Urothelium cell line (cell line): ENCODE measurements at regions not wholly inside any gene's neighbourhood (a gene's known extent, or its start where the extent isn't known, plus 50 kb on each side); places are given as distances from the start of the nearest gene placed in this dataset.
"Not testable (repeated sequence)": the region's sequence is repeated elsewhere in the genome, so short reads cannot be mapped to it uniquely, and the experiment has no call there.

Experiments
- DNase-seq: peaks from one replicate; pipeline ENCODE4 v3.0.0; 2011; ENCODE audit warnings: low spot score, mixed read lengths
- FAIRE-seq: peaks from 2 replicates; lab custom pipeline; 2011; peaks lifted over from hg19 to GRCh38; lab: Jason Lieb, UNC

DNA sequence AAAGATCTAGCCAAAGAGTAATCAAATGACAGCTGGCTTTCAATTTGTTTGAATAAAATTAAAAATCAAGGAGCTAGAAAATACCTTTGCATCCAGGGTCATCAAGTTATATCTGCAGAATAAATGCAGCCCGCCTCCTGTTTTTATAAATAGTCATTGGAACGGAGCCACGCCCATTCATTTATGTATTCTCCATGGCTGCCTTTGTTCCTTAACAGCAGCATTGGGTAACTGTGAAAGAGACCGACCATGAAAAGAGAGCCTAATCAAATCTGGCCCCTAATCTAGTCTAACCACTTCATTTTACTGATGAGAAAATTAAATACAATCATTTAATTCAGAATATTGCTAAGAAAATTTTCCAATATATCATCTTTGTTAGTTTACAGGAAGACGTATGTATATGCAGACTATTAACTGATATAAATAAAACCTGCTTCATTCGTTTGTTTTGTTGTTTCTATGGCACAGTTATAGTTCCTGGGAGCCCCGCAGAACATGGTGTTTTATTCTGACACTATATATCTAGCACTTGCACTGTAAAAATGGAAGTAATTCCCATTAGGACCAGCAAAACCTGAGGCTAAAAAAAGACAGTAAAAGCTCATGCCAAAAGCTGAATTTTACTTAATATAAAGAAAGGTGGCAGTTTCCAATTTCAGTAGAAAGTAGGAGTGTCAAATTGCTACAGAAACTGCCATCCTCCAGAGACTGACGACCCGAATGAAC, 111.8 kb upstream of the PALMD start:
- DNase-seq (no peak), FAIRE-seq (no peak)

DNA sequence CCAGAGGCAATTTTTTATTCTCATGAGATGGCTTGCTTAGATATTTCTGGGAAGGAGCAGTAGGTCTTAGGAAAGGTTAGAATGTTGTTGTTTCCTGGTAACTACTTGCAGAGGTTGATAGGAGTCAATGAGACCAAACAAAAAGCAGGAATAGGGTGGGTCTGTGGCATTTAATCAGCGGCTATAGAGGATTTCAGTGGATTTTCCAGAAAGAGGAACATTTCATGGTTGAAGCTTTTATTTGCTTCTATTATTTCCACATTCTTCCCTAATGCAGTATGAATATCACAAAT, 111.3 kb upstream of the PALMD start:
- FAIRE-seq (no peak), DNase-seq (no peak)

DNA sequence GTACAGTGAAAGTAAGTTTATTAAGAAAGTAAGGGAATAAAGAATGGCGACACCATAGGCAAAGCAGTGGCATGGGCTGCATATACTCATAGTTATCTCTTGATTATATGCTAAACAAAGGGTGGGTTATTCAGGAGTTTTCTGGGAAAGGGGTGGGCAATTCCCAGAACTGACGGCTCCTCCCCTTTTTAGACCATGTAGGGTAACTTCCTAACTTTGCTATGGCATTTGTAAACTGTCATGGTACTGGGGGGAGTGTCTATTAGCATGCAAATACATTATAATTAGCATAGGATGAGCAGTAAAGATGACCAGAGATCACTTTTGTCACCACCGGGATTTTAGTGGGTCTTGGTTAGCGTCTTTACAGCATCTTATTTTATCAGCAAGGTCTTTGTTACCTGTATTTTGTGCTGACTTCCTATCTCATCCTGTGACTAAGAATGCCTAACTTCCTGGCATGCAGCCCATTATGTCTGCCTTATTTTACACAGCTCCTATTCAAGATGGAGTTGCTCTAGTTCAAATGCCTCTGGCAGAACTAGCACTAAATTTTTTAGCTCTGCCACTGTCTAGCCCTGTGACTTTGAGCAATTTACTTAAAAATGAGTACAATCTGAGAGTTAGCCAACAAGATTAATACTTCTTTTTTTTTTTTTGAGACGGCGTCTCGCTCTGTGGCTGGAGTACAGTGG, 110.3 kb upstream of the PALMD start:
- FAIRE-seq (no peak), DNase-seq (no peak)

DNA sequence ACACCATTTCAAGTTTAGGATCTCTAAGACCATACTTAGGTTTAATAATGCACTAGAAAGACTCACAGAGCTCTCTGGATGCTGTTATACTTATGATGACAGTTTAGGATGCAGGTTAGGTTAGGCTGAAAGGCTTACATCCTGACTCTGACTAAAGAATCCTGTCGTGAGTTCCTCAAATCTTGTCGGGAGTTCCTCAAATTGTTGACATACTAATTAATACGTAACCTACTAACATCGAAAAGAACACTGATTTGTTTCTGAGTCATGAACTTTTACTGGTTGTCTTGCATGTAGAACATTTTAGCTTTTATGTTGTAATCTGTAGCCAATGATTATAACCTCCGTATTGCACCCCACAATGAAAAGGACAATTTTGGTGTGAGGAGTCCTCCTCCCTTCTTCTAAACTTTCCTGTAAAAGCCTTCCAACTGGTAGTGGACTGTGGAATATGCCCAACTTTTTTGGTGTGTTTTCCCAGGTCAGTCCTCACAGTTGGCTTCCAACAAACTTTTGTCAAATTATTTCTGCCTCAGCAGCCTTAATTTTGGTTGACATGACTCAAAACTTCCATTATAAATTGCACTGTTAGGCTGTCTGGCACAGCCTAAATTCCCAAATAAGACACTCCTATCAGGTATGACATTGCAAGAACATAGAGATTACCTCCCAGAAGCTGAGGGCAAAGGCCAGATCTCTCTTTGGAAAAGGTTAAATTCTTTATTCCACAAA, 107.9 kb upstream of the PALMD start:
- FAIRE-seq: no peak

DNA sequence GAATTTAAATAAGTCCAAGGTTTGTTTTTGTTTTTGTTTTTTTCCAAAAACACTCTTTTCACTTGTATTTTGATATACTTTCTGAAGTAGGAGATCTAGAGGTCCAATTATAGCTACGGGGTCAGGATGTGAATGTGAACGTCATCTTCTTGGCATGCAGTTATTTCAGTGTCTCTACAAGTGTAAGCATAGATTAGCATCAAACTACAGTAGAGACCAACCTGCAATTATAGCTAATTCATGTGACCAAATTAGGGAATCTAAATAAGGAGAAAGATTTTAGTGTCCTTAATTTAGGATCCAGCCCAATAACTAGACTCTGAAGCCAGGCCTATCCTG, 107.3 kb upstream of the PALMD start:
- no peak for DNase-seq
- no peak for FAIRE-seq

More for the DNA sequence above, 107.9 kb upstream of the PALMD start:
- no peak for DNase-seq

DNA sequence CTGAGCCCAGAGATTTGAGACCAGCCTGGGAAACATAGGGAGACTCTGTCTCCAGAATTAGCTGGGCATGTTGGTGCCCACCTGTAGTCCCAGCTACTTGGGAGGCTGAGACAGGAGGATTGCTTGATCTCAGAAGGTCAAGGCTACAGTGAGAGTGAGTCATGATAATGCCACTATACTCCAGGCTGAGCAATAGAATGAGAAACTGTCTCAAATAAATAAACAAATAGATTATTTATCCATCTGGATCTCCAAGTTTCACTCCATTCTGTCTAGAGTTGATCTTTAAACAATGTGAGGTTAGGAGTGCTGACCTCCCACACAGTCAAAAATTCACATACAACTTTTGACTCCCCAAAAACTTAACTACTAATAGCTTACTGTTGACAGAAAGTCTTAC, 106.8 kb upstream of the PALMD start:
- no peak for DNase-seq
- no peak for FAIRE-seq

DNA sequence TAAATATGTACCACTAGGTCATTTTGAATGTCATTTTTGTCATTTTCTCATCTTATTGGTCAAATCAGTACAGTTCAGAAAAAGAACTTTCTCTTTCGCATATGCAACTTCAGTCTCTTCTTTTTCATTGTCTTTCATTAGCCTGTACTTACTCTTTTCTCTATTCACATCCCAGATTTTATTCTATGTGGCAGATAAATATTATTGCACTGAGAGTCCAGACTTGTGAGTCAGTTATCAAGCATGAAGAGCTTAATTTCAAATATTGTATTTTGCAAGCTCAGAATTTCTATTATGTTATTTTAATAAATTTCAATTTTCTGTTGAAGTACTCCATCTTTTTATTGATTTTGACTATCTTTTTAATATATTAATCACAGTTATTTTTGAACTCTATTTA, 105.2 kb upstream of the PALMD start:
- FAIRE-seq (no peak), DNase-seq (no peak)

DNA sequence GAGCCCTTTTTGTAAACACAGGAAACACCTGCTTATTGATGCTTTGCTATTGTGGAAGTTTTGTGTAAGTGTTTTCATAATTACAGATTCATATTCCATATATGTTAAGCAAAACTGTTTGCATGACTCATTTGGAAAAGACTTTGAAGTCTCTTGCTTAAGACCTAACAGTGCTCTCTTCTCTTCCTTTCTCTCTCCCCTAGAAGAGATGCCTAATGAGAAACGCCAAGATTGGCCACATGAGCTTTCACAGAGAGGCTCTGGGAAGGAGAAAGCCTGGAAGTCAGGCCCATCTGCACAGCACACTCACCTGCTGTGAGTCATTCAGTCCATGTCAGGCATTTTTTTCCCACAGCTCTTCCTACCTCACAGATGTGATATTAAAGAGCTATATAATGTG, 101.6 kb upstream of the PALMD start:
- DNase-seq (peak; percentile 14), FAIRE-seq (no peak)

DNA sequence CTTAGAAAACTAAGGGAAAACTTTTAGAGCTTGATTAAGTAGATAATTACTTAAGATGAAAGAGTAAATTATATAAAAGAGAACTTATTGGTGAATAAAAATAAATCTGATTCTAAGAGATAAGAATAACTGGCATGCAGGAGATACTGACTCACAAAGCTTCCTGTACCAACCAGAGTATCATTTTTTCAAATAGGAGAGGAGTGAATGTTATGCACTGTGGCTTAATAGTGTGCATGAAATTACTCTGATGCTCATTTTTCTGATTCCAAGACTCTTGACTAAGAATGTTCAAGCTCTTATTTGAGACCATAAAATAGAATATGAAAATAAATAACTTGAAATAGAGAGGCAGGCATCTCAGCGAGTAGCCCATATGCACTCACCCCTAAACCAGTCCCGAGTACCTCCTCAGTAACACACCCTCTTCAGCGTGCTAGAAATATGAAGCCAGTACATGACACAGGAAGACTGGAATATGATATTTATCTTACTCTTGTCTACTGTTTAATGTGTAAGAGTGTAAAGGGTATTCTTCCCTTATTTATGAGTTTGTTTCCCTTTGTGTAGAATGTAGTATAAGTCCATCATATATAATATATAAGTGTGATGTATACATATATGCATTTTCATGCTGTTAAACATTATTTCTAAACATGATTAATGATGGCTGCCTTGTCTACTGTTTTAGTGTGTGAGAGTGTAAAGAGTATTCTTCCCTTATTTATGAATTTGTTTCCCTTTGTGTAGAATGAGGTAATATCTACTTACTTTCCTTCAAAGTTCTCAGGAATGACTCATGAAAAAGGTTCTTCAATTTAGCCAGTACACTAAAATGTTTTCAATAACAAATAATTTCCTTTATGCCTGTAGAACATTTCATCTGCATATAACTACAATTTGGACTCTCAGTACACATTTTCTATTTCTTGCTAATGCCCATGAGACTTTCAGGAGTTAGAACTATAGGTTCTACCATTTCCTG, 99.2 kb upstream of the PALMD start:
- DNase-seq (no peak), FAIRE-seq (no peak)

DNA sequence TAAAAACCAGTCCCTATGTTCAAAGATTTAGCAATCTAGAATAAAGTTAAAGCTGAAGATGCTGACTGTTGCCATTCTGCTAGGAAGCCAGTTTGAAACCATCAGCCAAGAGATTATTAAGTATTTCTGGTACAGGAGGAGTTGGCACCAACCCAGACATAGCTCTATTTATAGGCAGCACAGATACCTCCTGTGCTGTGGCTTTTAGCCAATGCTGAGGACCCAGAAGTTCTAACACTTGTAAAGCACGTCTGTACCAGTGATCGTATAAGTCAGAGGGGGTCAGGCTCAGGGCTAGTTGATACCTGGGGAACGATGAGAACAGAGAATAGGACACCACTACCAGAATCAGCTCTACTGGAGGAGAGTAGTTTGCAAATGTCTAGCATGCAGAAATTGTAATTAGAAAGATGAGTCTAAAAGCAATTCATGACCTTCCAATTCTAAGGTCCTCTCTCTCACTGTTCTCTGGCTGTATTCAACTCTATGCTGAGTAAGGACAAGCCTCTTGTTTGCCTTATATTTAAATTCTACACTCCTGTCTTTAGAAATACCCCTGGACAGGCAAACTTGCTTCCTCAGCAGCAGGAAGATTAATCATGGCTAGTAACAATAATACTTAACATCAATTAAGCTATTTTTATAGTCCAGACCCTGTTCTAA, 96.8 kb upstream of the PALMD start:
- FAIRE-seq (no peak), DNase-seq (no peak)

DNA sequence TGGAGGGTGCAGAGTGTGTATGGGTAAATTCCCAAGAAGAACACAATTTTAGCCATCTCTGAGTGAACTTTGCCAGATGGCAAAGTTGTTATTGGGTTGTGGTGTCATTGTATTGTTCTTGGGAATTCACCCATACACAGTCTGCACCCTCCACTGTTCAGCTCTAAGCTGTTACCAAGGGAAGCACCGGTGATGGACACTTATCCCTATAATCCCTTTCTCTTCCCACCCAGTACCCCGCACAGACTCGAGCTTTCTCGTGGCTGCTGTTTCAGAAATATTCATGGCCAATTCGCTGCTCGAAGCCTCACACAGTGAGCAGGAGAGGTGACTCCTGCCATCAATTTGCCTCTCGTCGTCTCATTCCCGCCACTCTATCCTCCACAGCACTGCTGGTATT, 95.7 kb upstream of the PALMD start:
- FAIRE-seq (no peak), DNase-seq (no peak)

DNA sequence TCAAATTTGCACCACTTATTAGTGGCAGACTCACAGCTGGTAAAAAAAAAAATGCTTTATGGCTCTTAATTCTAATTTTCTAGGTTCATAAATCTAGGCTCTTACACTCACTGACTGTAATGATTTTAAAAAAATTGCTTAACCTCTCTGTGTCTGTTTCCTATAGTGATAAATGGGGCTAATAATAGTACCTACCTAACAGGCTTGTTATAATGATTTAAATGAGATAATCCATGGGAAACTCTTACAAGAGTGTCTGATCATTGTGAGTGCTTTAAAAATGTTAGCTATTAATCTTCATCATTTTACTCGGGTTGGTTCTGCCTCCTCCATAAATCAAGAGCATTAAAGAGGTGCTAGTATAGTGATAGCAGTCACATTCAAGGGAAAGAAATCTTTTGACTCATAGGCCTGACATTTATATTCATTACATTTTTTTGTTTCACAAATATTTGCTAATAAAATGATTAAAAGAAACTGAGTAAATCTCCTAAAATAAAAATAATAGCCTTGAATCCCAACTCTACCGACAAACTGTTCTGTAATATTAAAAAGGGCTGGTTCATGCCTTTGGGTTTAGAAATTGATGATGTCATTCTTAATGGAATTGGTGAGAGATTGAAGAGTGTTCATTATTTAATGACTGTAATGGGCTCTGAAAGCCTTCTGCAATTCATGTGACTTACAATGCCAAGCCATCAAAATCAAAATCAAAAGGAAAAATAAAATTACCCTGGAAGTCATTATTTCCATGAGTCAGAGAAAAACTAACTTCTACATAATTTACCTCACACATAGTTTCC, 93.9 kb upstream of the PALMD start:
- no peak for DNase-seq
- no peak for FAIRE-seq

DNA sequence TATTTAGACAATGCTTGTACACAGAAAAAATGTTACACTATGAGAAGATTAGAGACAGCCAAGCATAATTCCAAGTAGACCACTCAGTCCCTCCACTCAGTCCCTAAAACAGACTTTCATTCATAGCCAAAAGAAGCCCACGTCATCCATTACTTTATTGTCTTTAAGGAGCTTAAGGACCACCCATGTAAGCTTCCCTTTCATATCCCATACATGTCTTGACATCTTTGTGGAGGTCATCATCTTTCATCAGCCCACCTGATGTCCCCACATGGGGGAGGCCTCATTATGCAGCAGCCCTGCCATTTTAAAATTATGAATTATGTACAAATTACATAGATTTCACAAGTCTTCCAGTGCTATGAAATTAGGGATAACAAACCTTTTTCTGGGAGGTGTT, 92.6 kb upstream of the PALMD start:
- DNase-seq (no peak), FAIRE-seq (no peak)

DNA sequence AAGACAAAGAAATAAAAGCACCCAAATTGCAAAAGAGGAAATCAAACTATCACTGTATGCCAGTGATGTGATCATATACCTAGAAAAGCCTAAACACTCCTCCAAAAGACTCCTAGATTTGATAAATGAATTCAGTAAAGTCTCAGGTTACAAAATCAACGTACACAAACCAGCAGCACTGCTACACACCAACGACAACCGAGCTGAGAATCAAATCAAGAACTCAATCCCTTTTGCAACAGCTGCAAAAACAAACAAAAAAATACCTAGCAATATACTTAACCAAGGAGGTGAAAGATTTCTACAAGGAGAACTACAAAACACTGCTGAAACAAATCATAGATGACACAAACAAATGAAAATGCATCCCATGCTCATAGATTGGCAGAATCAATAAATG, 92.1 kb upstream of the PALMD start:
- FAIRE-seq, DNase-seq: not testable (repeated sequence)

DNA sequence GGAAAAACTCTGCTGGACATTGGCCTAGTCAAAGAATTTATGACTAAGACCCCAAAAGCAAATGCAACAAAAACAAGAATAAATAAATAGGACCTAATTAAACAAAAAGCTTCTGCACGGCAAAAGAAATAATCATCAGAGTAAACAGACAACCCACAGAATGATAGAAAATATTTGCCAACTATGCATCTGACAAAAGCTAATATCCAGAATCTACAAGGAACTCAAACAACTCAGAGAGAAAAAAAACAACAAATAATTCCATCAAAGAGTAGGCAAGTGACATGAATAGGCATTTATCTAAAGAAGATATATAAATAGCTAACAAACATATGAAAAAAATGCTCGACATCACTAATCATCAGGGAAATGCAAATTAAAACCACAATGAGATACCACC, 91.2 kb upstream of the PALMD start:
- no peak for FAIRE-seq
- no peak for DNase-seq

DNA sequence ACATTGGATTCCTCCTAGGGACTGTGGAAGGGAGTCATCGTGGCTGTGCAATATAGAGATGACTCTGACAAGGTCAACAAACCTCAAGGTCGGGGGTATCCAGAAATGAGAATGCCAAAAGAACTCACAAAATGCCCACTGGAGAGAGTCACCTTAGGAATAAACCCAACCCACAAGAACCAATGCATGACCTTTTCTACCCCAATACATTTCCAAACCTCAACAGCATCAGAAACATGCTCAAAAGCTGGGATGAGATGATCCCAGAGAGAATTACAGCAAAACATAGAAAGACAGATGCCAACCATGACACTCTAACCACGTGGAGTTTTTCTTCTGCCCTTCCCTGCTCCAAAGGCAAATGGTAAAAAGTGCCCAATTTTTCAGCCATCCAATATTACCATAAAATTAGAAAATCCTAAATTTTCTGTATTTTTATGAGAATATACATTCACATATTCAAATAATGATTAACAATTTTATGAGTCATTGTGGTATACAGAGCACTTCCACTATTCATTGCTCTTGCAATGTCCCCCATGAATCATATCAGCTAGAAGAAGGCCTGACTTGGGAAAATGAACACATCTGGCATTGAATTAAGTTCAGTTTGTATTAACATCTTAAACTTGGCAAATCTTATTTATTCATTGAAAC, 88.2 kb upstream of the PALMD start:
- FAIRE-seq (no peak), DNase-seq (no peak)

DNA sequence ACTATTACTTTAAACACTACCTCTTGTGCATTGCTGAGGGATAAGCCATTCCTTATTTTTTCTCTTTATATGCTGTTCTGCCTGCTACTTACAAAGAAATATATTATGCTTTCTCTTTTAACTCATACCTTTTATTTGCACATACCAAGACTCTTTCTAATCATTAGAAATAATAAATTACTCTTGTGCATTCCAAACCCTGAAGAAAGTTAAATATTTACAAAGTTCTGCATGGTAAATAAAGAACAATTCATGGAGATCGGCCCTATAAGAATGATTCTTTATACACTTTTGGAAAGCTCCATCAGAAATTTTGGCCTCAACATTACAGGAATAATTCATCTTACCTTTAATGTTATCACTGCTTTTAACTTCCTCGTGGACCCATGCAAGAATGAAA, 86.7 kb upstream of the PALMD start:
- no peak for FAIRE-seq
- DNase-seq: no peak

DNA sequence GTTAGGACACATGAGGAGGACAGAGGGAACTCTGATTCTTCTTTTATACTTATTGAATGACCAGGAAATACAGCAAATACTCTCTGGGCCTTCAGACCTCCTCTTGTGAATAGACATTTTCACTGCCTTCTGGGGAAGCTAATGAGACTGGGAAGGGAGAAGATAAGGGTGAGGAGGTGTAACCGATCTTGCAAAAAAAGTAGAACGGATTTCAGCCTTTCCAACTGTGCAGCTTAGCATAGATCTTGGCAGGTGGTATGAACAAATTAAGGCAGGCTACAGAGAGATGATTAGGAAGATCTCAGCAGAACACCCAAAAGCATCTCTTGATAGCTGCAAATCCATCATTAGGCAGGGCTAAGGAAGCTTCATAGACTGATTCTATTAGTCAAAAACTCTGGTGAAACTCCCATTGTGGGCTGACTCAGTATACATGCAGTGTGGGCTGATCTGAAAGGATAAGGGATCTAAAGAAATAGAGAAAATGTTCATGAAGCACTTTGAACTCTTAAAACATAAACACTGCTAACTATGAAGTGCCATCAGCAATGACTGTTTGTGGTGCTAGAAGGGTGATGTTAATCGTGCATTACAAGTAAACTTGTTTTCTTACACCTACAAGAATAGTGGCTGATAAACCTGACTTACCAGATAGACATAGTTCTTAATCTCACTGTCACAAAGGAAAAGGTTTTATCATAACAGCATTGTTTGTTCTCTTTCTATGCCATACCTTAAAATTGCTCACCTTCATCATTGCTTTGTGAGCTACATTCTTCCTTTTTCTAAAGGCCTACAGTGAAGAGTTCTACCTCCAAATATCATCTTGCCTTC, 85.5 kb upstream of the PALMD start:
- DNase-seq (no peak), FAIRE-seq (no peak)
